ENCODE measurements at regions not wholly inside any gene's neighbourhood (a gene's known extent, or its start where the extent isn't known, plus 50 kb on each side); places are given as distances from the start of the nearest gene placed in this dataset.

DNA sequence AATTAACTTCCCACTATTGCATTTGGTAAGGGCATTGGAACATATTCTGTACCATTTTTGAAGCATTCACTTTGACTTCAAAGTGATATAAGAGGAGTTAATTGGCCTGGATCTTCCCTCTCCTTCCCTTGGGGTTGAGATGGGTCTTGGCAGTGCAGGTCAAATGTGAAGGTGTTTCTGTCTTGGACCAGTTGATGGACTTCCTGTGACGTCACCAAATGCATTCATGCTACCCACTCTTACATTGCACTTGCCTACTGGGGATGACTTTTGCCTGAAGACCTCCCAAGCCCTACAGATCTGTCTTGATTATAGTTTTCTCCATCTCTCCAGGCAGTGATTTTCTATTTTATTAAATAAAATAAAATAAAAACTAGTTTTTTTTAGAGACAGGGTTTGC lies 221.5 kb downstream of the BUB3 start:
- DNase-seq (ENCODE audit: low spot score) (no peak), ATAC-seq (ENCODE audit: low read depth) (no peak)
- no peak overlapping the region for H3K27ac ChIP-seq (ENCODE audit: poor library complexity, severe bottlenecking)
- TF ChIP-seq, protein P1, sequence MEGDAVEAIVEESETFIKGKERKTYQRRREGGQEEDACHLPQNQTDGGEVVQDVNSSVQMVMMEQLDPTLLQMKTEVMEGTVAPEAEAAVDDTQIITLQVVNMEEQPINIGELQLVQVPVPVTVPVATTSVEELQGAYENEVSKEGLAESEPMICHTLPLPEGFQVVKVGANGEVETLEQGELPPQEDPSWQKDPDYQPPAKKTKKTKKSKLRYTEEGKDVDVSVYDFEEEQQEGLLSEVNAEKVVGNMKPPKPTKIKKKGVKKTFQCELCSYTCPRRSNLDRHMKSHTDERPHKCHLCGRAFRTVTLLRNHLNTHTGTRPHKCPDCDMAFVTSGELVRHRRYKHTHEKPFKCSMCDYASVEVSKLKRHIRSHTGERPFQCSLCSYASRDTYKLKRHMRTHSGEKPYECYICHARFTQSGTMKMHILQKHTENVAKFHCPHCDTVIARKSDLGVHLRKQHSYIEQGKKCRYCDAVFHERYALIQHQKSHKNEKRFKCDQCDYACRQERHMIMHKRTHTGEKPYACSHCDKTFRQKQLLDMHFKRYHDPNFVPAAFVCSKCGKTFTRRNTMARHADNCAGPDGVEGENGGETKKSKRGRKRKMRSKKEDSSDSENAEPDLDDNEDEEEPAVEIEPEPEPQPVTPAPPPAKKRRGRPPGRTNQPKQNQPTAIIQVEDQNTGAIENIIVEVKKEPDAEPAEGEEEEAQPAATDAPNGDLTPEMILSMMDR (IDR thresholded peaks at IDR 0.05; ENCODE audit: poor library complexity, severe bottlenecking) = no peak
- no peak overlapping the region for H3K4me3 ChIP-seq (ENCODE audit: severe bottlenecking)
- H3K27me3 ChIP-seq (ENCODE audit: insufficient read depth, poor library complexity, severe bottlenecking) = no peaks in the 10 kb centered on the region
- no peaks in the 10 kb centered on the region for H3K36me3 ChIP-seq (ENCODE audit: low read depth)
- peaks cover 17% of the 10 kb centered on the region for H3K4me1 ChIP-seq (ENCODE audit: insufficient read depth, poor library complexity, severe bottlenecking)
- H3K9me3 ChIP-seq (ENCODE audit: severe bottlenecking) = no peaks in the 10 kb centered on the region

DNA sequence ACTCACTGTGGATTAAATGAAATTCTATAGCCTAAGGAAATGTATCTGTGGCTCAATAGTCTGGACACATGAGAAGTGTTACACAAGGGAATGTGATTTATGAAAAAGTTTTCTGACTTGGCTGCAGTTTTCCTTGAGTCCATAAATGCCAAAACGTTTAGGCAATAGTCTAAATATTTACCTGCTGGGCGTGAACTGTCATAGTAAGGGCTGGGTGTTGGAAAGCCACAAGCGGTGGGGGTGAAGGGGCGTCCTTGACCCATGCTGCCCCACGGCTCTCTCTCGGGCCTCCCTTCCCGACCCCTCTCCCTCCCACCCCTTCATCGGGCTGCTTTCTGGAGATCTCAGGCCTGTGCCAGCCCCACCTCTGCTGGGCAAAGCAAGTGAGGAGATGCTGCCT lies 223.7 kb downstream of the BUB3 start:
- no peaks in the 10 kb centered on the region for H3K9me3 ChIP-seq (ENCODE audit: severe bottlenecking)
- H3K27ac ChIP-seq (ENCODE audit: poor library complexity, severe bottlenecking) = peak overlapping the region; percentile 26
- H3K27me3 ChIP-seq (ENCODE audit: insufficient read depth, poor library complexity, severe bottlenecking) = no peaks in the 10 kb centered on the region
- no peak overlapping the region for H3K4me3 ChIP-seq (ENCODE audit: severe bottlenecking)
- H3K36me3 ChIP-seq (ENCODE audit: low read depth) = no peaks in the 10 kb centered on the region
- DNase-seq (ENCODE audit: low spot score) (no peak), ATAC-seq (ENCODE audit: low read depth) (peak; percentile 72)
- peaks cover 20% of the 10 kb centered on the region for H3K4me1 ChIP-seq (ENCODE audit: insufficient read depth, poor library complexity, severe bottlenecking)
- TF ChIP-seq, protein P1 (IDR thresholded peaks at IDR 0.05; ENCODE audit: poor library complexity, severe bottlenecking) = no peak

DNA sequence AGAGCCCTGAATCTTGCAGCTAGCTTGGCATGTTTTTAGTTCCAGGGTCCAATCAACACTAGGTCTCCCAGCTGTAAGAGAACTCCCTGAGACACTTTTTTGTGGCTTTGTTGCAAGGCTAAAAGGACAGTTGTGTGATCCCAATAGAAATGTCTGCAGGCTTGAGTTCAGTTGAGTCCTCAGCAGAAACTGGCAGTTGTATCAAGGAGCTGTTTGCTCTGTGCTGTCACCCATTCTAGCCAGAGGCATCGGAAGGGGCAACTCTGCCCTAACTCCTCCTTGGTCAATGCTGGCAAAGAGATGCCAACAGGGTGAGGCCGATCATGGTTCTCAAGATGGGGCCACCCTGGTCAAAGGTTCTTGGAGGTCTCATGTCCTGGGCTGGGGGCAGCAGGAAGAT lies 224.1 kb downstream of the BUB3 start:
- no peaks in the 10 kb centered on the region for H3K27me3 ChIP-seq (ENCODE audit: insufficient read depth, poor library complexity, severe bottlenecking)
- H3K9me3 ChIP-seq (ENCODE audit: severe bottlenecking) = no peaks in the 10 kb centered on the region
- H3K4me1 ChIP-seq (ENCODE audit: insufficient read depth, poor library complexity, severe bottlenecking) = peaks cover 20% of the 10 kb centered on the region
- no peak for DNase-seq (ENCODE audit: low spot score)
- no peaks in the 10 kb centered on the region for H3K36me3 ChIP-seq (ENCODE audit: low read depth)
- H3K27ac ChIP-seq (ENCODE audit: poor library complexity, severe bottlenecking) = peak overlapping the region; percentile 26
- ATAC-seq (ENCODE audit: low read depth) = no peak
- H3K4me3 ChIP-seq (ENCODE audit: severe bottlenecking) = no peak overlapping the region
- TF ChIP-seq, protein P1 (IDR thresholded peaks at IDR 0.05; ENCODE audit: poor library complexity, severe bottlenecking) = no peak

DNA sequence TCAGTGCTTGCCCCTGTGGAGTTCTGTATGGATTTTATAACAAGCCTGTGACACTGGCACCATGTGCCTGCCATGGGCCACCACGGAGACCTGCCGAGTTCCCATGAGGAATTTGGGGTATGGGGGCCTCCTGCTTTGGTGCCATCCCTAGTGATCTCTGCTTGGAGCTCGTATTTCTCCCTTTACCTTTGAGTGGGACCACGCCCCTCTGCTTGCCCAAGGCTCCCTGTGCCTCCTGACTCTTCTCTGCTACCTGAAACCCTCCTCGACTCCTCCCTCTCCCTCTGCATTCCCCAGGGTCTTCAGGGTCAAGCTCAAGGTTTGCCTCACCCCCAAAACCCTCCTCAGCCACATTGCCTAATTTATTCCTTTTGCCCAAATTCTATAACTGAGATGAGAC lies 225.0 kb downstream of the BUB3 start:
- Histone ChIP-seq H3K4me3 (ENCODE audit: severe bottlenecking) (no peak overlapping the region), H3K4me1 (ENCODE audit: insufficient read depth, poor library complexity, severe bottlenecking) (peaks cover 20% of the 10 kb centered on the region), H3K27ac (ENCODE audit: poor library complexity, severe bottlenecking) (no peak overlapping the region), H3K36me3 (ENCODE audit: low read depth) (no peaks in the 10 kb centered on the region), H3K27me3 (ENCODE audit: insufficient read depth, poor library complexity, severe bottlenecking) (no peaks in the 10 kb centered on the region), H3K9me3 (ENCODE audit: severe bottlenecking) (no peaks in the 10 kb centered on the region)
- TF ChIP-seq, protein P1 (IDR thresholded peaks at IDR 0.05; ENCODE audit: poor library complexity, severe bottlenecking) = no peak
- ATAC-seq (ENCODE audit: low read depth) = no peak
- no peak for DNase-seq (ENCODE audit: low spot score)

DNA sequence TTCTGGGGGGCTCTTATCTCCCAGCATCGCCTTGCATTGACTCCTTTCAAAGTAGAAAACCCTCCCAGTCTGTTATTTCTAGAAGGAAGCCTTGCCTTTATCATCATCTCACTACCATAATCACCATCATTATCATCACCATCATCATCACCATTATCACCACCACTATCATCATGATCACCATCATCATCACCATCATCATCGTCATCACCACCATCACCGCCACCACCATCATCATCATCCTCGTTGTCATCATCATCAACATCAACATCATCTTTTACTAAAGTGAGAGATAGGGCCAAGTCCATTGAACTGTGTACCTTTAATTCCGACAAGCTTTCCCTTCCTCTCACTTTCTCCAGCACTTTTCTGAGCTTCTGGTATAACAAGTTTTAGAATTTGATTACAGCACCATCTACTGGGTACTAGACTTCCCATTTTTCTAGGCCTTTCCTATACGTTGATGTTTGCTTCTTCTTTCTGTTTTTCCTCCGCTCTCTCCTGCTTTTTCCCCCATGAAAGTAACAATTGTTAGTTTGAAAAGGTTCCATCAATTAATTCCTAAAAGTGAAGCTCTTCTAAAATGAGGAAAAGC lies 226.4 kb downstream of the BUB3 start:
- TF ChIP-seq, protein P1 (IDR thresholded peaks at IDR 0.05; ENCODE audit: poor library complexity, severe bottlenecking) = peak; percentile 64
- H3K27me3 ChIP-seq (ENCODE audit: insufficient read depth, poor library complexity, severe bottlenecking) = no peaks in the 10 kb centered on the region
- H3K27ac ChIP-seq (ENCODE audit: poor library complexity, severe bottlenecking) = peak overlapping the region; percentile 31
- H3K4me1 ChIP-seq (ENCODE audit: insufficient read depth, poor library complexity, severe bottlenecking) = peaks cover 20% of the 10 kb centered on the region
- no peak for DNase-seq (ENCODE audit: low spot score)
- no peak for ATAC-seq (ENCODE audit: low read depth)
- H3K36me3 ChIP-seq (ENCODE audit: low read depth) = no peaks in the 10 kb centered on the region
- no peak overlapping the region for H3K4me3 ChIP-seq (ENCODE audit: severe bottlenecking)
- no peaks in the 10 kb centered on the region for H3K9me3 ChIP-seq (ENCODE audit: severe bottlenecking)
